Thyroid gland (tissue), 4 donors: ENCODE measurements at regions not wholly inside any gene's neighbourhood (a gene's known extent, or its start where the extent isn't known, plus 50 kb on each side); places are given as distances from the start of the nearest gene placed in this dataset.

Source experiments
- POLR2A ChIP-seq, 2 donors: fragments of 450-650 bp; IDR thresholded peaks; one replicate each; pipeline ENCODE4 v1.6.1; 2017; ENCODE audit warnings: antibody characterized with exemption in 2 of 2, mild to moderate bottlenecking in 2 of 2, moderate library complexity in 1 of 2
- TF ChIP-seq, protein P1 (sequence below), 6 experiments: fragments of 200-600 bp in 3 of 6; fragments of 450-650 bp in 3 of 6; sonication (generic) in 3 of 6; IDR thresholded peaks; one replicate each; pipeline ENCODE4 v1.5.1; 2016 to 2019; ENCODE audit warnings: antibody characterized with exemption in 6 of 6, mild to moderate bottlenecking in 2 of 6, inconsistent platforms in 1 of 6, moderate library complexity in 1 of 6

- TF ChIP-seq, protein P1, sequence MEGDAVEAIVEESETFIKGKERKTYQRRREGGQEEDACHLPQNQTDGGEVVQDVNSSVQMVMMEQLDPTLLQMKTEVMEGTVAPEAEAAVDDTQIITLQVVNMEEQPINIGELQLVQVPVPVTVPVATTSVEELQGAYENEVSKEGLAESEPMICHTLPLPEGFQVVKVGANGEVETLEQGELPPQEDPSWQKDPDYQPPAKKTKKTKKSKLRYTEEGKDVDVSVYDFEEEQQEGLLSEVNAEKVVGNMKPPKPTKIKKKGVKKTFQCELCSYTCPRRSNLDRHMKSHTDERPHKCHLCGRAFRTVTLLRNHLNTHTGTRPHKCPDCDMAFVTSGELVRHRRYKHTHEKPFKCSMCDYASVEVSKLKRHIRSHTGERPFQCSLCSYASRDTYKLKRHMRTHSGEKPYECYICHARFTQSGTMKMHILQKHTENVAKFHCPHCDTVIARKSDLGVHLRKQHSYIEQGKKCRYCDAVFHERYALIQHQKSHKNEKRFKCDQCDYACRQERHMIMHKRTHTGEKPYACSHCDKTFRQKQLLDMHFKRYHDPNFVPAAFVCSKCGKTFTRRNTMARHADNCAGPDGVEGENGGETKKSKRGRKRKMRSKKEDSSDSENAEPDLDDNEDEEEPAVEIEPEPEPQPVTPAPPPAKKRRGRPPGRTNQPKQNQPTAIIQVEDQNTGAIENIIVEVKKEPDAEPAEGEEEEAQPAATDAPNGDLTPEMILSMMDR (IDR thresholded peaks at IDR 0.05): no peak
- TF ChIP-seq POLR2A (IDR thresholded peaks at IDR 0.05): no peak
Measured at GRCh38 chr2:212766921-212767320, 228.3 kb upstream of the ERBB4 start.
